HEK293 (cell line): ENCODE measurements at regions not wholly inside any gene's neighbourhood (a gene's known extent, or its start where the extent isn't known, plus 50 kb on each side); places are given as distances from the start of the nearest gene placed in this dataset.

Experiments
- CTCF ChIA-PET: fragments of 350-600 bp; formaldehyde crosslinking; extraction: SDS; loops from one replicate; lab custom pipeline; 2021; ENCODE audit warnings: antibody characterized with exemption; lab: Yijun Ruan, JAX
- POLR2A ChIA-PET: fragments of 300-600 bp; formaldehyde crosslinking; extraction: SDS; loops from one replicate; lab custom pipeline; 2020; ENCODE audit warnings: antibody characterized with exemption, inconsistent platforms; lab: Yijun Ruan, JAX
- H3K27ac ChIP-seq: fragments of 200-500 bp; sonication (Bioruptor generic); 2 replicates; pipeline ENCODE4 v1.5.1; 2014; ENCODE audit warnings: low read depth, low read length, control low read depth, inconsistent platforms; ENCODE audit errors: extremely low read depth
- H3K36me3 ChIP-seq, 2 experiments: fragments of 200-500 bp in 1 of 2; sonication (Bioruptor generic) in 1 of 2; 1 replicate in 1 of 2; 2 replicates in 1 of 2; pipeline ENCODE4 v1.5.1; 2014 to 2017; ENCODE audit warnings: inconsistent platforms in 2 of 2, low read length in 2 of 2; ENCODE audit not compliant: control insufficient read depth in 2 of 2, insufficient read depth in 1 of 2
- H3K4me1 ChIP-seq: fragments of 200-500 bp; sonication (Bioruptor generic); 2 replicates; pipeline ENCODE4 v1.5.1; 2014; ENCODE audit warnings: mild to moderate bottlenecking, low read length, inconsistent platforms; ENCODE audit not compliant: control insufficient read depth, insufficient read depth
- H3K4me3 ChIP-seq: 2 replicates; pipeline ENCODE4 v1.5.1; 2011; ENCODE audit warnings: low read depth, mild to moderate bottlenecking, control low read depth, low read length, moderate library complexity
- H3K9me3 ChIP-seq: fragments of 200-500 bp; sonication (Bioruptor generic); 2 replicates; pipeline ENCODE4 v1.5.1; 2014; ENCODE audit warnings: low read depth, low read length, inconsistent platforms; ENCODE audit not compliant: control insufficient read depth, insufficient read depth
- FEZF1 ChIP-seq: fragments of 450-650 bp; formaldehyde crosslinking; IDR thresholded peaks from 2 replicates; pipeline ENCODE4 v1.5.1; 2016; ENCODE audit warnings: missing biosample characterization, missing genetic modification characterization
- GLIS2 ChIP-seq: fragments of 450-650 bp; formaldehyde crosslinking; IDR thresholded peaks from 2 replicates; pipeline ENCODE4 v1.5.1; 2016; ENCODE audit warnings: missing biosample characterization, missing genetic modification characterization
- INSM2 ChIP-seq: fragments of 450-650 bp; formaldehyde crosslinking; IDR thresholded peaks from 2 replicates; pipeline ENCODE4 v1.5.1; 2016; ENCODE audit warnings: missing biosample characterization, missing genetic modification characterization
- PRDM4 ChIP-seq: fragments of 450-650 bp; formaldehyde crosslinking; IDR thresholded peaks from 2 replicates; pipeline ENCODE4 v1.5.1; 2017; ENCODE audit warnings: missing biosample characterization, missing genetic modification characterization
- RBAK ChIP-seq: fragments of 450-650 bp; formaldehyde crosslinking; IDR thresholded peaks from 2 replicates; pipeline ENCODE4 v1.5.1; 2016; ENCODE audit warnings: missing biosample characterization, missing genetic modification characterization
- REST ChIP-seq: fragments of 450-650 bp; formaldehyde crosslinking; IDR thresholded peaks from 2 replicates; pipeline ENCODE4 v1.5.1; 2016; ENCODE audit warnings: missing biosample characterization, missing genetic modification characterization
- SALL2 ChIP-seq: fragments of 450-650 bp; formaldehyde crosslinking; IDR thresholded peaks from 2 replicates; pipeline ENCODE4 v1.5.0; 2017; ENCODE audit warnings: missing biosample characterization, mild to moderate bottlenecking, missing genetic modification characterization, borderline replicate concordance
- ZBTB21 ChIP-seq: fragments of 450-650 bp; formaldehyde crosslinking; IDR thresholded peaks from 2 replicates; pipeline ENCODE4 v1.5.1; 2017; ENCODE audit warnings: missing biosample characterization, missing genetic modification characterization
- ZNF23 ChIP-seq: fragments of 450-650 bp; formaldehyde crosslinking; IDR thresholded peaks from 2 replicates; pipeline ENCODE4 v1.5.1; 2016; ENCODE audit warnings: missing biosample characterization, missing genetic modification characterization, borderline replicate concordance
- ZNF24 ChIP-seq: fragments of 450-650 bp; formaldehyde crosslinking; IDR thresholded peaks from 2 replicates; pipeline ENCODE4 v1.5.1; 2016; ENCODE audit warnings: missing biosample characterization, missing genetic modification characterization
- ZNF274 ChIP-seq, 2 experiments: fragments of 200-500 bp in 1 of 2; fragments of 450-650 bp in 1 of 2; sonication (Bioruptor generic) in 1 of 2; formaldehyde crosslinking in 1 of 2; IDR thresholded peaks; 2 replicates each; pipeline versions ENCODE4 v1.5.1 to v1.6.1; 2014 to 2016; ENCODE audit warnings: borderline replicate concordance in 1 of 2, inconsistent platforms in 1 of 2, low read length in 1 of 2, missing biosample characterization in 1 of 2, missing genetic modification characterization in 1 of 2
- ZNF311 ChIP-seq: fragments of 450-650 bp; formaldehyde crosslinking; IDR thresholded peaks from 2 replicates; pipeline ENCODE4 v1.5.1; 2017; ENCODE audit warnings: missing biosample characterization, missing genetic modification characterization, borderline replicate concordance
- ZNF548 ChIP-seq: fragments of 450-650 bp; formaldehyde crosslinking; IDR thresholded peaks from 2 replicates; pipeline ENCODE4 v1.5.1; 2016; ENCODE audit warnings: missing biosample characterization, missing genetic modification characterization
- ZNF596 ChIP-seq: fragments of 450-650 bp; IDR thresholded peaks from 2 replicates; pipeline ENCODE4 v1.5.0; 2018; ENCODE audit warnings: missing biosample characterization, mild to moderate bottlenecking, missing genetic modification characterization, moderate library complexity
- ZNF660 ChIP-seq: fragments of 450-650 bp; IDR thresholded peaks from 2 replicates; pipeline ENCODE4 v1.5.1; 2018; ENCODE audit warnings: missing biosample characterization, mild to moderate bottlenecking, missing genetic modification characterization
- ZSCAN23 ChIP-seq: fragments of 450-650 bp; formaldehyde crosslinking; IDR thresholded peaks from 2 replicates; pipeline ENCODE4 v1.5.1; 2016; ENCODE audit warnings: missing biosample characterization, missing genetic modification characterization
- ZXDB ChIP-seq: fragments of 450-650 bp; formaldehyde crosslinking; IDR thresholded peaks from 2 replicates; pipeline ENCODE4 v1.5.1; 2016; ENCODE audit warnings: missing biosample characterization, missing genetic modification characterization
- TF ChIP-seq, protein P1 (sequence below): fragments of 450-650 bp; formaldehyde crosslinking; IDR thresholded peaks from 2 replicates; pipeline ENCODE4 v1.5.1; 2016; ENCODE audit warnings: missing biosample characterization, missing genetic modification characterization
- TF ChIP-seq, protein P2 (sequence below): fragments of 450-650 bp; formaldehyde crosslinking; IDR thresholded peaks from 2 replicates; pipeline ENCODE4 v1.5.1; 2016; ENCODE audit warnings: missing biosample characterization, missing genetic modification characterization, low read depth
- TF ChIP-seq, protein P3 (sequence below): fragments of 450-650 bp; formaldehyde crosslinking; IDR thresholded peaks from 2 replicates; pipeline ENCODE4 v1.5.1; 2016; ENCODE audit warnings: missing biosample characterization, missing genetic modification characterization

- TF ChIP-seq ZNF274 (IDR thresholded peaks at IDR 0.05; ENCODE audit: low read length), result no peak
- no peak for TF ChIP-seq ZNF274 (tag by site-specific recombination; IDR thresholded peaks at IDR 0.05; ENCODE audit: borderline replicate concordance)
- no peak for TF ChIP-seq ZXDB (tag by site-specific recombination)
- TF ChIP-seq, protein P1, sequence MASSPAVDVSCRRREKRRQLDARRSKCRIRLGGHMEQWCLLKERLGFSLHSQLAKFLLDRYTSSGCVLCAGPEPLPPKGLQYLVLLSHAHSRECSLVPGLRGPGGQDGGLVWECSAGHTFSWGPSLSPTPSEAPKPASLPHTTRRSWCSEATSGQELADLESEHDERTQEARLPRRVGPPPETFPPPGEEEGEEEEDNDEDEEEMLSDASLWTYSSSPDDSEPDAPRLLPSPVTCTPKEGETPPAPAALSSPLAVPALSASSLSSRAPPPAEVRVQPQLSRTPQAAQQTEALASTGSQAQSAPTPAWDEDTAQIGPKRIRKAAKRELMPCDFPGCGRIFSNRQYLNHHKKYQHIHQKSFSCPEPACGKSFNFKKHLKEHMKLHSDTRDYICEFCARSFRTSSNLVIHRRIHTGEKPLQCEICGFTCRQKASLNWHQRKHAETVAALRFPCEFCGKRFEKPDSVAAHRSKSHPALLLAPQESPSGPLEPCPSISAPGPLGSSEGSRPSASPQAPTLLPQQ (tag by site-specific recombination), result 0 out of 2 replicates have a peak, but pooled peaks have one; percentile 26
- peak; percentile 72 for TF ChIP-seq FEZF1 (tag by site-specific recombination)
- TF ChIP-seq, protein P2, sequence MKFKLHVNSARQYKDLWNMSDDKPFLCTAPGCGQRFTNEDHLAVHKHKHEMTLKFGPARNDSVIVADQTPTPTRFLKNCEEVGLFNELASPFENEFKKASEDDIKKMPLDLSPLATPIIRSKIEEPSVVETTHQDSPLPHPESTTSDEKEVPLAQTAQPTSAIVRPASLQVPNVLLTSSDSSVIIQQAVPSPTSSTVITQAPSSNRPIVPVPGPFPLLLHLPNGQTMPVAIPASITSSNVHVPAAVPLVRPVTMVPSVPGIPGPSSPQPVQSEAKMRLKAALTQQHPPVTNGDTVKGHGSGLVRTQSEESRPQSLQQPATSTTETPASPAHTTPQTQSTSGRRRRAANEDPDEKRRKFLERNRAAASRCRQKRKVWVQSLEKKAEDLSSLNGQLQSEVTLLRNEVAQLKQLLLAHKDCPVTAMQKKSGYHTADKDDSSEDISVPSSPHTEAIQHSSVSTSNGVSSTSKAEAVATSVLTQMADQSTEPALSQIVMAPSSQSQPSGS (tag by site-specific recombination), result no peak
- no peak for TF ChIP-seq ZNF311 (tag by site-specific recombination)
- peak; percentile 62; the same call in 1 of the 2 replicates for TF ChIP-seq ZNF660
- no peak for TF ChIP-seq RBAK (tag by site-specific recombination)
- no peak for TF ChIP-seq GLIS2 (tag by site-specific recombination)
- peak; percentile 69; the same call in 1 of the 2 replicates for TF ChIP-seq INSM2 (tag by site-specific recombination)
- TF ChIP-seq PRDM4 (tag by site-specific recombination), result no peak
Observed at GRCh38 chr13:48818495-48819356, 157.0 kb upstream of the FNDC3A start (continued).

- ChIA-PET POLR2A (no interaction called here), CTCF (interaction anchor here (0.5 kb wide), 1 partner anchor 750 kb away, joined by 5 read pairs; no protein-coding TSS in a partner anchor)
- H3K27ac ChIP-seq, result no peak overlapping the region
Observed at GRCh38 chr13:48819376-48819775, 156.3 kb upstream of the FNDC3A start.

More at GRCh38 chr13:48819376-48819775, 156.3 kb upstream of the FNDC3A start:
- H3K4me1 ChIP-seq, result peaks cover 14% of the 10 kb centered on the region
- H3K9me3 ChIP-seq, result no peaks in the 10 kb centered on the region
- no peak for TF ChIP-seq ZNF24 (tag by site-specific recombination)
- no peak for TF ChIP-seq ZNF23 (tag by site-specific recombination)
- no peak for TF ChIP-seq ZNF548
- no peak for TF ChIP-seq ZSCAN23
- no peak for TF ChIP-seq SALL2 (tag by site-specific recombination)
- TF ChIP-seq ZNF596 (tag by site-specific recombination), result no peak
- TF ChIP-seq, protein P3, sequence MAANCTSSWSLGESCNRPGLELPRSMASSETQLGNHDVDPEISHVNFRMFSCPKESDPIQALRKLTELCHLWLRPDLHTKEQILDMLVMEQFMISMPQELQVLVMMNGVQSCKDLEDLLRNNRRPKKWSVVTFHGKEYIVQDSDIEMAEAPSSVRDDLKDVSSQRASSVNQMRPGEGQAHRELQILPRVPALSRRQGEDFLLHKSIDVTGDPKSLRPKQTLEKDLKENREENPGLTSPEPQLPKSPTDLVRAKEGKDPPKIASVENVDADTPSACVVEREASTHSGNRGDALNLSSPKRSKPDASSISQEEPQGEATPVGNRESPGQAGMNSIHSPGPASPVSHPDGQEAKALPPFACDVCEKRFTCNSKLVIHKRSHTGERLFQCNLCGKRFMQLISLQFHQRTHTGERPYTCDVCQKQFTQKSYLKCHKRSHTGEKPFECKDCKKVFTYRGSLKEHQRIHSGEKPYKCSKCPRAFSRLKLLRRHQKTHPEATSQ (tag by site-specific recombination), result no peak
- TF ChIP-seq ZBTB21 (tag by site-specific recombination), result no peak
- TF ChIP-seq REST (tag by site-specific recombination), result no peak
- no peaks in the 10 kb centered on the region for H3K36me3 ChIP-seq
- H3K4me3 ChIP-seq, result no peak overlapping the region
